Mammary epithelial cell (primary cell): ENCODE measurements at regions not wholly inside any gene's neighbourhood (a gene's known extent, or its start where the extent isn't known, plus 50 kb on each side); places are given as distances from the start of the nearest gene placed in this dataset.

Experiments
- CTCF ChIP-seq, 2 donors: IDR thresholded peaks in 1 of 2; conservative IDR thresholded peaks in 1 of 2; 2 replicates each; pipeline ENCODE4 v1.5.1; 2011 to 2012; ENCODE audit warnings: inconsistent platforms in 2 of 2, low read length in 2 of 2, mild to moderate bottlenecking in 2 of 2, control low read depth in 1 of 2, low read depth in 1 of 2; ENCODE audit not compliant: insufficient read depth in 1 of 2; ENCODE audit errors: extremely low read depth in 1 of 2
- EZH2 ChIP-seq: IDR thresholded peaks from 2 replicates; pipeline ENCODE4 v1.6.1; 2012; ENCODE audit warnings: low read length, inconsistent platforms, borderline replicate concordance

GRCh38 chr4:126369076-126369475 is 1054.3 kb downstream of the FAT4 start:
- TF ChIP-seq CTCF (conservative IDR thresholded peaks at IDR 0.05 in 1 of 2, IDR thresholded peaks at IDR 0.05 in 1 of 2; ENCODE audit: extremely low read depth in 1 of 2, insufficient read depth in 1 of 2, low read depth in 1 of 2, low read length in 2 of 2) (no peak), EZH2 (no peak)
